ENCODE measurements at regions not wholly inside any gene's neighbourhood (a gene's known extent, or its start where the extent isn't known, plus 50 kb on each side); places are given as distances from the start of the nearest gene placed in this dataset.

- TF ChIP-seq HIC1 (tag by site-specific recombination; IDR thresholded peaks at IDR 0.05) (no peak), SALL2 (tag by site-specific recombination; IDR thresholded peaks at IDR 0.05; ENCODE audit: borderline replicate concordance) (no peak), KLF7 (tag by site-specific recombination; IDR thresholded peaks at IDR 0.05; ENCODE audit: borderline replicate concordance) (no peak), KLF16 (tag by site-specific recombination; IDR thresholded peaks at IDR 0.05) (no peak), SCRT1 (tag by site-specific recombination; IDR thresholded peaks at IDR 0.05; ENCODE audit: borderline replicate concordance) (no peak), BCL6B (tag by site-specific recombination; IDR thresholded peaks at IDR 0.05) (no peak), ZNF112 (tag by site-specific recombination; IDR thresholded peaks at IDR 0.05) (no peak), ZNF548 (tag by site-specific recombination; IDR thresholded peaks at IDR 0.05) (no peak)
Observed at GRCh38 chr12:3931776-3932175, 58.6 kb upstream of the PARP11 start (continued).

- ChIA-PET POLR2A (no interaction called here), CTCF (interaction anchor here (0.9 kb wide), 1 partner anchor 46 kb away, joined by 3 read pairs; no protein-coding TSS in a partner anchor)
- Histone ChIP-seq H3K27ac (ENCODE audit: extremely low read depth, low read depth, low read length) (no peak overlapping the region), H3K36me3 (ENCODE audit: control insufficient read depth in 2 of 2, insufficient read depth in 1 of 2, low read length in 2 of 2) (no peaks in the 10 kb centered on the region), H3K4me1 (ENCODE audit: control insufficient read depth, insufficient read depth, low read length) (no peaks in the 10 kb centered on the region), H3K9me3 (ENCODE audit: control insufficient read depth, insufficient read depth, low read depth, low read length) (no peaks in the 10 kb centered on the region), H3K4me3 (ENCODE audit: low read depth, low read length) (no peak overlapping the region)
- TF ChIP-seq PRDM6 (tag by site-specific recombination; IDR thresholded peaks at IDR 0.05) (no peak), ZBTB1 (tag by site-specific recombination; IDR thresholded peaks at IDR 0.05) (no peak), ZNF423 (tag by site-specific recombination; IDR thresholded peaks at IDR 0.05) (no peak), ZNF654 (tag by site-specific recombination; IDR thresholded peaks at IDR 0.05; ENCODE audit: low read depth) (no peak), ZNF174 (tag by site-specific recombination; IDR thresholded peaks at IDR 0.05) (no peak), ZBTB17 (tag by site-specific recombination; IDR thresholded peaks at IDR 0.05) (no peak), ZXDB (tag by site-specific recombination; IDR thresholded peaks at IDR 0.05) (no peak), ZNF274 (IDR thresholded peaks at IDR 0.05; ENCODE audit: low read length) (no peak), ZNF274 (tag by site-specific recombination; IDR thresholded peaks at IDR 0.05; ENCODE audit: borderline replicate concordance) (no peak), BCL11A (tag by site-specific recombination; IDR thresholded peaks at IDR 0.05; ENCODE audit: low read depth) (no peak), ZNF18 (tag by site-specific recombination; IDR thresholded peaks at IDR 0.05) (no peak), ZNF138 (tag by site-specific recombination; IDR thresholded peaks at IDR 0.05; ENCODE audit: borderline replicate concordance) (no peak), ZNF626 (tag by site-specific recombination; IDR thresholded peaks at IDR 0.05) (no peak), ZNF704 (tag by site-specific recombination; IDR thresholded peaks at IDR 0.05) (no peak)
Observed at GRCh38 chr12:3931206-3931605, 58.0 kb upstream of the PARP11 start.
